A673 (cell line): ENCODE measurements at regions not wholly inside any gene's neighbourhood (a gene's known extent, or its start where the extent isn't known, plus 50 kb on each side); places are given as distances from the start of the nearest gene placed in this dataset.

Experiments used
- BruUV-seq: library from RNA; stranded (reverse); fragments of 400-500 nt; replicated peaks from 2 replicates; lab custom pipeline; 2021; lab: Mats Ljungman, UMichigan
- CTCF ChIA-PET: fragments of 300-600 bp; sonication (Branson Sonifier 250); formaldehyde crosslinking; loops from one replicate; lab custom pipeline; 2022; ENCODE audit warnings: antibody characterized with exemption; lab: Charles Lee
- POLR2A ChIA-PET: fragments of 300-600 bp; sonication (Branson Sonifier 250); formaldehyde crosslinking; loops from one replicate; lab custom pipeline; 2022; ENCODE audit warnings: antibody characterized with exemption; ENCODE audit not compliant: low non-redundant PET; lab: Charles Lee
- DNase-seq: peaks from one replicate; pipeline ENCODE4 v3.0.0-alpha.2; 2015; ENCODE audit warnings: low spot score
- H3K27ac ChIP-seq: fragments of 200-600 bp; sonication (generic); 2 replicates; pipeline ENCODE4 v1.5.1; 2016; ENCODE audit warnings: mixed run types, low read depth, mild to moderate bottlenecking, mixed read lengths, antibody characterized with exemption, low read length; ENCODE audit not compliant: poor library complexity, severe bottlenecking
- H3K27me3 ChIP-seq: fragments of 200-600 bp; sonication (generic); replicated peaks from 2 replicates; pipeline ENCODE4 v1.6.1; 2017; ENCODE audit warnings: mixed run types, low read depth, mild to moderate bottlenecking, mixed read lengths, antibody characterized with exemption, low read length; ENCODE audit not compliant: insufficient read depth, poor library complexity
- H3K36me3 ChIP-seq: fragments of 200-600 bp; sonication (generic); 2 replicates; pipeline ENCODE4 v1.6.1; 2016; ENCODE audit warnings: mixed run types, mild to moderate bottlenecking, mixed read lengths, antibody characterized with exemption, low read length; ENCODE audit not compliant: insufficient read depth, poor library complexity, severe bottlenecking
- H3K4me1 ChIP-seq: fragments of 200-600 bp; sonication (generic); 2 replicates; pipeline ENCODE4 v1.6.1; 2017; ENCODE audit warnings: mixed run types, mild to moderate bottlenecking, mixed read lengths, antibody characterized with exemption, low read length; ENCODE audit not compliant: insufficient read depth, poor library complexity, severe bottlenecking
- H3K4me3 ChIP-seq: fragments of 200-600 bp; sonication (generic); 2 replicates; pipeline ENCODE4 v1.5.1; 2016; ENCODE audit warnings: low read depth, mixed run types, mild to moderate bottlenecking, mixed read lengths, low read length; ENCODE audit not compliant: poor library complexity, severe bottlenecking
- H3K9me3 ChIP-seq: fragments of 200-600 bp; sonication (generic); 2 replicates; pipeline ENCODE4 v1.6.1; 2016; ENCODE audit warnings: mixed run types, low read depth, mild to moderate bottlenecking, mixed read lengths, antibody characterized with exemption, low read length; ENCODE audit not compliant: poor library complexity, severe bottlenecking
- CTCF ChIP-seq: fragments of 300-800, 200-600 bp; sonication (generic); conservative IDR thresholded peaks from 2 replicates; pipeline ENCODE4 v1.5.1; 2017; ENCODE audit warnings: low read depth, mild to moderate bottlenecking, antibody characterized with exemption, low read length, moderate library complexity, mixed read lengths
- EZH2 ChIP-seq: fragments of 200-600 bp; sonication (generic); IDR thresholded peaks from 2 replicates; pipeline ENCODE4 v1.6.1; 2017; ENCODE audit warnings: borderline replicate concordance, low read depth, mild to moderate bottlenecking, mixed read lengths, antibody characterized with exemption, low read length; ENCODE audit not compliant: poor library complexity, severe bottlenecking
- intact Hi-C: fragments of 100-400 bp; cut with micrococcal nuclease; formaldehyde crosslinking; loops from one replicate; pipeline ENCODE4 v1.10.0; 2022; ENCODE audit not compliant: unreplicated experiment

- H3K9me3 ChIP-seq = peaks cover 5% of the 10 kb centered on the region
- no peak for DNase-seq
- intact Hi-C loops = no loop called here
- H3K27me3 ChIP-seq = peaks cover 15% of the 10 kb centered on the region
- H3K27ac ChIP-seq = no peak overlapping the region
- H3K4me3 ChIP-seq = no peak overlapping the region
- TF ChIP-seq EZH2 = no peak
- no peak for TF ChIP-seq CTCF
- no peaks in the 10 kb centered on the region for H3K36me3 ChIP-seq
- H3K4me1 ChIP-seq = no peaks in the 10 kb centered on the region
- BruUV-seq = no TSS peak
- POLR2A ChIA-PET = no interaction called here
- CTCF ChIA-PET = no interaction called here
Observed at GRCh38 chr5:1744393-1745122, 55.1 kb downstream of the MRPL36 start.

GRCh38 chr5:1743769-1744085 is 55.9 kb downstream of the MRPL36 start:
- DNase-seq = no peak
- ChIA-PET CTCF (no interaction called here), POLR2A (no interaction called here)
- intact Hi-C loops = no loop called here
- Histone ChIP-seq H3K27me3 (peaks cover 10% of the 10 kb centered on the region), H3K36me3 (no peaks in the 10 kb centered on the region), H3K27ac (no peak overlapping the region), H3K9me3 (peaks cover 5% of the 10 kb centered on the region), H3K4me3 (no peak overlapping the region), H3K4me1 (no peaks in the 10 kb centered on the region)
- no TSS peak for BruUV-seq
- no peak for TF ChIP-seq CTCF
- no peak for TF ChIP-seq EZH2

- Histone ChIP-seq H3K27me3 (peaks cover 9% of the 10 kb centered on the region), H3K9me3 (peaks cover 5% of the 10 kb centered on the region), H3K4me1 (no peaks in the 10 kb centered on the region), H3K27ac (no peak overlapping the region), H3K4me3 (no peak overlapping the region), H3K36me3 (no peaks in the 10 kb centered on the region)
- ChIA-PET POLR2A (no interaction called here), CTCF (interaction anchor here (0.6 kb wide), 1 partner anchor 57 kb away, joined by 4 read pairs; no protein-coding TSS in a partner anchor)
- BruUV-seq = no TSS peak
- no peak for TF ChIP-seq CTCF
- no peak for TF ChIP-seq EZH2
- intact Hi-C loops = no loop called here
- DNase-seq = no peak
Observed at GRCh38 chr5:1743061-1743768, 56.4 kb downstream of the MRPL36 start.
